PFSK-1 (cell line): ENCODE measurements at regions not wholly inside any gene's neighbourhood (a gene's known extent, or its start where the extent isn't known, plus 50 kb on each side); places are given as distances from the start of the nearest gene placed in this dataset.

ENCODE experiments used
- POLR2AphosphoS5 ChIP-seq: IDR thresholded peaks from 2 replicates; pipeline ENCODE4 v1.6.1; 2012; ENCODE audit warnings: low read depth, mild to moderate bottlenecking, control low read depth, low read length, moderate library complexity
- REST ChIP-seq, 2 experiments: IDR thresholded peaks; 2 replicates each; pipeline versions ENCODE4 v1.6.1 to v1.8.0; 2011 to 2012; ENCODE audit warnings: low read depth in 2 of 2, low read length in 2 of 2, control low read depth in 1 of 2, inconsistent platforms in 1 of 2, mild to moderate bottlenecking in 1 of 2, moderate library complexity in 1 of 2; ENCODE audit not compliant: insufficient read depth in 1 of 2
- SIN3A ChIP-seq: IDR thresholded peaks from 2 replicates; pipeline ENCODE4 v1.6.1; 2012; ENCODE audit warnings: mild to moderate bottlenecking, low read length, moderate library complexity, borderline replicate concordance; ENCODE audit not compliant: insufficient read depth
- TAF1 ChIP-seq: IDR thresholded peaks from 2 replicates; pipeline ENCODE4 v1.6.1; 2012; ENCODE audit warnings: low read length, control low read depth, borderline replicate concordance; ENCODE audit not compliant: insufficient read depth

- TF ChIP-seq REST (IDR thresholded peaks at IDR 0.05; ENCODE audit: insufficient read depth in 1 of 2, low read depth in 2 of 2, low read length in 2 of 2) (no peak), TAF1 (no peak), POLR2AphosphoS5 (no peak), SIN3A (no peak)
Observed at GRCh38 chr3:35071772-35072171, 567.6 kb upstream of the ARPP21 start.
